MM.1S (cell line): ENCODE measurements at regions not wholly inside any gene's neighbourhood (a gene's known extent, or its start where the extent isn't known, plus 50 kb on each side); places are given as distances from the start of the nearest gene placed in this dataset.
"Not testable (repeated sequence)": the region's sequence is repeated elsewhere in the genome, so short reads cannot be mapped to it uniquely, and the experiment has no call there.

Experiments
- DNase-seq: peaks from one replicate; pipeline ENCODE4 v3.0.0-alpha.2; 2015
- H2AFZ ChIP-seq: fragments of 300-600 bp; sonication (generic); 2 replicates; pipeline ENCODE4 v1.6.0; 2016; ENCODE audit warnings: antibody characterized with exemption, low read length
- H3F3A ChIP-seq: fragments of 300-600 bp; sonication (generic); 2 replicates; pipeline ENCODE4 v1.6.1; 2016; ENCODE audit warnings: mild to moderate bottlenecking, antibody characterized with exemption, low read length, moderate library complexity, mixed read lengths; ENCODE audit not compliant: insufficient read depth
- H3K27ac ChIP-seq: fragments of 300-600 bp; sonication (generic); 2 replicates; pipeline ENCODE4 v1.5.1; 2016; ENCODE audit warnings: mild to moderate bottlenecking, low read length
- H3K27me3 ChIP-seq: fragments of 300-600 bp; sonication (generic); replicated peaks from 2 replicates; pipeline ENCODE4 v1.6.0; 2016; ENCODE audit warnings: low read length; ENCODE audit not compliant: insufficient read depth
- H3K36me3 ChIP-seq: fragments of 300-600 bp; sonication (generic); replicated peaks from 2 replicates; pipeline ENCODE4 v1.6.1; 2016; ENCODE audit warnings: mild to moderate bottlenecking, low read length, mixed read lengths; ENCODE audit not compliant: insufficient read depth
- H3K4me1 ChIP-seq: fragments of 300-600 bp; sonication (generic); 2 replicates; pipeline ENCODE4 v1.6.1; 2016; ENCODE audit warnings: low read length, mixed read lengths
- H3K4me2 ChIP-seq: fragments of 300-600 bp; sonication (generic); 2 replicates; pipeline ENCODE4 v1.6.0; 2016; ENCODE audit warnings: low read depth, low read length
- H3K4me3 ChIP-seq: fragments of 300-600 bp; sonication (generic); 2 replicates; pipeline ENCODE4 v1.5.1; 2016; ENCODE audit warnings: low read length, mixed read lengths
- H3K79me2 ChIP-seq: fragments of 300-600 bp; sonication (generic); 2 replicates; pipeline ENCODE4 v1.6.1; 2016; ENCODE audit warnings: mixed run types, low read length, mixed read lengths
- H3K9ac ChIP-seq: fragments of 300-600 bp; sonication (generic); 2 replicates; pipeline ENCODE4 v1.6.1; 2016; ENCODE audit warnings: low read length, mixed read lengths
- H3K9me2 ChIP-seq: fragments of 300-600 bp; sonication (generic); replicated peaks from 2 replicates; pipeline ENCODE4 v1.6.1; 2016; ENCODE audit warnings: mild to moderate bottlenecking, low read length, mixed read lengths; ENCODE audit not compliant: insufficient read depth
- H3K9me3 ChIP-seq: fragments of 300-600 bp; sonication (generic); replicated peaks from 2 replicates; pipeline ENCODE4 v1.6.1; 2016; ENCODE audit warnings: mild to moderate bottlenecking, low read length, mixed read lengths; ENCODE audit not compliant: insufficient read depth
- H4K20me1 ChIP-seq: fragments of 300-600 bp; sonication (generic); 2 replicates; pipeline ENCODE4 v1.6.1; 2016; ENCODE audit warnings: mild to moderate bottlenecking, low read length, moderate library complexity, mixed read lengths; ENCODE audit not compliant: insufficient read depth
- EZH2 ChIP-seq: fragments of 300-600 bp; sonication (generic); optimal IDR thresholded peaks from 2 replicates; pipeline ENCODE3; 2017; ENCODE audit warnings: low read depth, mild to moderate bottlenecking, antibody characterized with exemption, low read length, mixed read lengths
- EZH2phosphoT487 ChIP-seq: fragments of 300-600 bp; sonication (generic); IDR thresholded peaks from 2 replicates; pipeline ENCODE4 v1.6.1; 2018; ENCODE audit warnings: antibody characterized with exemption, low read length
- TF ChIP-seq, protein P1 (sequence below): fragments of 300-600 bp; sonication (generic); IDR thresholded peaks from 2 replicates; pipeline ENCODE4 v1.5.1; 2016; ENCODE audit warnings: antibody characterized with exemption, low read length, mixed read lengths

GRCh38 chr3:154819491-154819890 is 260.6 kb upstream of the MME start:
- H3K9me3 ChIP-seq = no peaks in the 10 kb centered on the region
- no peak overlapping the region for H3K9ac ChIP-seq
- no peaks in the 10 kb centered on the region for H3K9me2 ChIP-seq
- no peaks in the 10 kb centered on the region for H3K36me3 ChIP-seq
- TF ChIP-seq EZH2phosphoT487 (no peak), EZH2 (no peak)
- TF ChIP-seq, protein P1, sequence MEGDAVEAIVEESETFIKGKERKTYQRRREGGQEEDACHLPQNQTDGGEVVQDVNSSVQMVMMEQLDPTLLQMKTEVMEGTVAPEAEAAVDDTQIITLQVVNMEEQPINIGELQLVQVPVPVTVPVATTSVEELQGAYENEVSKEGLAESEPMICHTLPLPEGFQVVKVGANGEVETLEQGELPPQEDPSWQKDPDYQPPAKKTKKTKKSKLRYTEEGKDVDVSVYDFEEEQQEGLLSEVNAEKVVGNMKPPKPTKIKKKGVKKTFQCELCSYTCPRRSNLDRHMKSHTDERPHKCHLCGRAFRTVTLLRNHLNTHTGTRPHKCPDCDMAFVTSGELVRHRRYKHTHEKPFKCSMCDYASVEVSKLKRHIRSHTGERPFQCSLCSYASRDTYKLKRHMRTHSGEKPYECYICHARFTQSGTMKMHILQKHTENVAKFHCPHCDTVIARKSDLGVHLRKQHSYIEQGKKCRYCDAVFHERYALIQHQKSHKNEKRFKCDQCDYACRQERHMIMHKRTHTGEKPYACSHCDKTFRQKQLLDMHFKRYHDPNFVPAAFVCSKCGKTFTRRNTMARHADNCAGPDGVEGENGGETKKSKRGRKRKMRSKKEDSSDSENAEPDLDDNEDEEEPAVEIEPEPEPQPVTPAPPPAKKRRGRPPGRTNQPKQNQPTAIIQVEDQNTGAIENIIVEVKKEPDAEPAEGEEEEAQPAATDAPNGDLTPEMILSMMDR = no peak
- H2AFZ ChIP-seq = no peak overlapping the region
- no peak for DNase-seq
- H3K4me2 ChIP-seq = no peak overlapping the region
- H3F3A ChIP-seq = no peaks in the 10 kb centered on the region
- H3K79me2 ChIP-seq = no peaks in the 10 kb centered on the region
- no peaks in the 10 kb centered on the region for H3K4me1 ChIP-seq
- H4K20me1 ChIP-seq = no peaks in the 10 kb centered on the region
- H3K27me3 ChIP-seq = no peaks in the 10 kb centered on the region
- no peak overlapping the region for H3K4me3 ChIP-seq
- H3K27ac ChIP-seq = no peak overlapping the region

DNA sequence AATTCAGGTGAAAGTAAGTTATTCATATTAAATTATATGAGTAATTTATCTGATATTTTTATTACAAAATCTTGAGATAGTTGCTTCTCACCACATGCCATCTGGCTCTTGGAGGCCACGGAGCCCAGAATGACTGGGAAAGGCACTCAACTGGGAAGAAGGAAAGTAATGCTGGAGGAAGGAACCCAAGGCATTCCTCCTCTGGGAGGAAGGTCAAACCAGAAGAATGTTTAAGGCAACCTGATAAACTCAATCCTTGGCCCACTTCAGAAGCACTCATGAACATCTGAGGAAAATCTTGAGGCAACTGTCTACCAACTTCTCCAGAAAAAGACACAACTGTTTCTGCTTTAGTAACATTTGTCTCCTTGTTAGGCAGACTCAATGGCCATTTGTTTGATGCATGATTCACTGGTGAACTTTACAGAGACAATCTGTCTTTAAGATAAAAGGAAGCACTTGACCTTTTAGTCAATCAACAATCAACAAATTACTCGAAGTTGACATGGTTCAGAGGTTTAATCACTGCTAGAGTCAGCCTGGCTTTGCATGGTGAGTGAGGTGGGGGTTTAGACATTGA is 261.4 kb upstream of the MME start:
- H3K79me2 ChIP-seq = no peaks in the 10 kb centered on the region
- H3K9ac ChIP-seq = no peak overlapping the region
- no peak overlapping the region for H3K27ac ChIP-seq
- H3K4me2 ChIP-seq = no peak overlapping the region
- TF ChIP-seq, protein P1 = no peak
- TF ChIP-seq EZH2phosphoT487 (no peak), EZH2 (no peak)
- no peak overlapping the region for H3K4me3 ChIP-seq
- H3K9me3 ChIP-seq = no peaks in the 10 kb centered on the region
- DNase-seq = no peak
- H3K4me1 ChIP-seq = no peaks in the 10 kb centered on the region
- no peaks in the 10 kb centered on the region for H3F3A ChIP-seq
- no peaks in the 10 kb centered on the region for H3K27me3 ChIP-seq
- no peaks in the 10 kb centered on the region for H4K20me1 ChIP-seq
- no peaks in the 10 kb centered on the region for H3K9me2 ChIP-seq
- no peaks in the 10 kb centered on the region for H3K36me3 ChIP-seq
- no peak overlapping the region for H2AFZ ChIP-seq

DNA sequence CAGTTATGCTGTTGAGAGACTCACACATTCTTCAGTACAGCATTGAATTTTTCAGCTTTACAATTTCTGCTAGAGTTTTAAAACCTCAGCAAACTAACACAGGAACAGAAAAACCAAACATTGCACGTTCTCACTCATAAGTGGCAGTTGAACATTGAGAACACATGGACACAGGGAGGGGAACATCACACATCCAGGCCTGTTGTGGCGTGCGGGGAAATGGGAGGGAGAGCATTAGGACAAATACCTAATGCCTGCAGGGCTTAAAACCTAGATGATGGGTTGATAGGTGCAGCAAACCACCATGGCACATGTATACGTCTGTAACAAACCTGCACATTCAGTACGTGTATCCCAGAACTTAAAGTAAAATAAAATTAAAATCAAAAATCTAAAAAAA is 270.1 kb upstream of the MME start:
- not testable (repeated sequence) for H3K4me2 ChIP-seq, DNase-seq, H3K36me3 ChIP-seq, H4K20me1 ChIP-seq, H3K27ac ChIP-seq, H3K79me2 ChIP-seq, H3K9ac ChIP-seq, H3K27me3 ChIP-seq, H3K9me2 ChIP-seq, H3K4me1 ChIP-seq, H3K9me3 ChIP-seq, H2AFZ ChIP-seq, H3K4me3 ChIP-seq, H3F3A ChIP-seq

GRCh38 chr3:154801729-154802128 is 278.4 kb upstream of the MME start:
- Histone ChIP-seq H3K9me3 (no peaks in the 10 kb centered on the region), H3F3A (no peaks in the 10 kb centered on the region), H3K27me3 (no peaks in the 10 kb centered on the region)

More at GRCh38 chr3:154801729-154802128, 278.4 kb upstream of the MME start:
- DNase-seq = no peak
- H2AFZ ChIP-seq = no peak overlapping the region
- H3K4me3 ChIP-seq = no peak overlapping the region
- no peaks in the 10 kb centered on the region for H3K79me2 ChIP-seq
- no peak overlapping the region for H3K4me2 ChIP-seq
- H4K20me1 ChIP-seq = no peaks in the 10 kb centered on the region
- TF ChIP-seq EZH2 = no peak
- no peak for TF ChIP-seq EZH2phosphoT487
- no peaks in the 10 kb centered on the region for H3K9me2 ChIP-seq
- no peaks in the 10 kb centered on the region for H3K4me1 ChIP-seq
- no peaks in the 10 kb centered on the region for H3K36me3 ChIP-seq
- no peak overlapping the region for H3K27ac ChIP-seq
- no peak overlapping the region for H3K9ac ChIP-seq
